RPMI8226 (cell line): ENCODE measurements at regions not wholly inside any gene's neighbourhood (a gene's known extent, or its start where the extent isn't known, plus 50 kb on each side); places are given as distances from the start of the nearest gene placed in this dataset.
"Not testable (repeated sequence)": the region's sequence is repeated elsewhere in the genome, so short reads cannot be mapped to it uniquely, and the experiment has no call there.

Source experiments
- DNase-seq: peaks from one replicate; pipeline ENCODE4 v3.0.0-alpha.2; 2015

- DNase-seq = no peak
Measured at GRCh38 chrX:93468075-93468474, 205.3 kb downstream of the NAP1L3 start.

DNA sequence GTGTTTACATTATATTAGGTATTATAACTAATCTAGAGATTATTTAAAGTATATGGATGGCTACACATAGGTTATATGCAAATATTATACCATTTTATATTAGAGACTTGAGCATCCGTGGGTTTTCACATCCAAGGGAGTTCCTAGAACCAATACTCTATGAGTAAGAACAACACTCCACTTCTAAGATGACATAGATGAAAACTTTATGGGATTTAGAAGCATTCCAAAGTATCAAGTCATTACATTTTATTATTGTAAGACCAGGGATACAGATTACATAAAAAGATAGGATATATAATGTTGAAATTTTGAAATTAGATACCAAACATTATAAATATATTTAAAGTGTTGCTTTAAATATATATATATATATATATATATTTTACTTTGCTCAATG lies 207.0 kb downstream of the NAP1L3 start:
- no peak for DNase-seq

DNA sequence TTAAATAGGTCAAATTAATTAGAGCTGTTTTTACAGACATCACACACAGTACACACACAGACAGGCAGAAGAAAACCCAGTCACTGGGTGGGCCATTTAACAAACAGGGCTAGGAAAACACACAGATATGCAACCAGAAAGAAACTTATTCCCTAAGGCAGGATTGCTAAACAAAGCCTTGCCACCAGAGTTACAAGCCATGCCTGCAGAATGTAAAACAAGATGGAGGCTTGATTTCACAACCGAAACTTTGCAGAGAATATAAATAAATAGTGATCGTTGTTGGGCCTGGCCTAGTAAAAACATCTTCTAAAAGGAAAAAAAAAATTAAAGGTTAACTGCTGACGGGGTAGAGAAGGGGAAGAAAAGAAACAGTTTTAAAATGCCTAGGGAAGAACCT lies 212.3 kb downstream of the NAP1L3 start:
- DNase-seq = no peak

DNA sequence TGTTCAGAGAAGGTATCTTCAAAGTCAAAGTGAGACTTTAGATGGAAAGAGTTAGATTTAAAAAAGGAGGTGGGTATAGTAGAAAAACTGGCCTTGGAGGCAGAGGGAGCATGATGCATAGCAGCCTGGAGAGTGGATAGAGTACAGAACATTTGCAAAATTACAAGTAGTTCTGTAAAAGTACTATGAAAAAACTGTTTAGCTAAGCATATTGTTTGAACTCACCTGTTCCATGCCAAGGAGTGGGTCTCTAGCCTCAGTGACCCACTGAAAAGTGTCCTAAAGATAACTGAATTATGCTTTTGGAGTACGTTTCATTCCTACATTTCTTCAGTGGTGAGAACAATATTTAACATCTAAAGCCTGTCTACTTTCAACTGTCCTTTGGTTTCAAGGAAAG lies 218.9 kb downstream of the NAP1L3 start:
- no peak for DNase-seq

GRCh38 chrX:93434721-93435120 lies 238.7 kb downstream of the NAP1L3 start:
- not testable (repeated sequence) for DNase-seq

- no peak for DNase-seq
Measured at GRCh38 chrX:93428497-93428896, 244.9 kb downstream of the NAP1L3 start.

DNA sequence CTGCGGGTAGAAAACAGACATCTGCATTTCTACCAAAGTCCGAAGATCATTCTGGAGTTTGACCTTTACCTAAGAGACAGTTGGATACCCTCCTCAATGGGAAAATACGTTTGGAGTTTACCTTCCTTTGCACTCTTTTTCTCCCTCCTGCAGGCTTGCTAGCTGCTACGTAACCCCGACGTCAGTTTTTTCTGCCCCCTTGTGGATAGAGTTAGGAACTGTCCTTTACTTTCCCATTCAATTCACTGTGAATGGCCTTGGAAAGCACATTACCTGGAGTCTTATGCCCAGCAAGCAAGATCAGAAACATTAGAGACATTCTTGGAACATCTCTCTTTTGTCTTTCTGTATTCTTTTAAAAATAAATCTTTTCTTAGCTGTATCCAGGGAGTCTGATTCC lies 250.7 kb downstream of the NAP1L3 start:
- peak; percentile 34 for DNase-seq

DNA sequence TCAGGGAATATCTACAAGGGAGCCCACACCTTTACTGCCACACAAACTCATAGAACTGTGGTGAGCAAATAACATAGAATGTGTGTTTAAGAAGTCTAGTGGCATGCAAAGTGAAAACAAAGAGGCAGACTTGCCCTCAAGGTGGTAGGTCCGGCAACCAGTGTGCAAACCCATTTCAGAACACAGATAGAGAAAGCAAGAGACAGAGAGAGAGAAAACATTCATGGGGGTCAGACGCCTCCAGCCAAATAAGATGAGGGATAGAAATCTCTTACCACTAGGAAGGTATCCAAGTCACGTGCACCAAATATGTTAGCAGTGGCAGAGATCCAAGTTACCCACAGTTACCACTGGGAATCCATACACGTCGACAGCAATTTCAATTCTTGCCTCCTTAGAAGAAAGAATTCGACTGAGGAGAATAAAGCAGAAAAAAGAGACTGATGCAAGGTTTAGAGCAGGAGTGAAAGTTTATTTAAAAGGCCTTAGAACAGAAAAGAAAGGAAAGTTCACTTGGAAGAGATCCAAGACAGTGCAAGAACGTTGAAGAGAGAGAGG lies 252.8 kb downstream of the NAP1L3 start:
- DNase-seq = no peak

GRCh38 chrX:93420090-93420489 lies 253.3 kb downstream of the NAP1L3 start:
- no peak for DNase-seq

DNA sequence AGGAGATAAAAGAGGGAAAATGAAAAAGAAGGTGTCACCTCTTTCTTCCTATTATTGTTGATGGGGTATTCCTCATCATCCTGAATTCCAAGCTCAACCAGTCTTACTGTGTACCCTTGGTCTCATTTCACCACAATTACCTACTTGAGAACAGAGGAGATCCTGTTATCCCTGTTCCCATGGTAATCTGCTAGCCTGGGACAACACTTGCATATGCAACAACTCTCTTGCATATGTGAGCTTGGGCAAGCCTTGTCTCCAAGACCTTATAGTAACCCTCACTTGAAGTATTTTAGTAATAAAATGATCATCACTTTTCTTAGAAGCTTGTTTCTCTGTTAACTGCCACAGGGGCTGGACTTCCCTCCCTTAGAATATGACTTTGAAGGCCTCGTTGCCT lies 253.7 kb downstream of the NAP1L3 start:
- no peak for DNase-seq

- no peak for DNase-seq
Measured at GRCh38 chrX:93404121-93404520, 269.3 kb downstream of the NAP1L3 start.

DNA sequence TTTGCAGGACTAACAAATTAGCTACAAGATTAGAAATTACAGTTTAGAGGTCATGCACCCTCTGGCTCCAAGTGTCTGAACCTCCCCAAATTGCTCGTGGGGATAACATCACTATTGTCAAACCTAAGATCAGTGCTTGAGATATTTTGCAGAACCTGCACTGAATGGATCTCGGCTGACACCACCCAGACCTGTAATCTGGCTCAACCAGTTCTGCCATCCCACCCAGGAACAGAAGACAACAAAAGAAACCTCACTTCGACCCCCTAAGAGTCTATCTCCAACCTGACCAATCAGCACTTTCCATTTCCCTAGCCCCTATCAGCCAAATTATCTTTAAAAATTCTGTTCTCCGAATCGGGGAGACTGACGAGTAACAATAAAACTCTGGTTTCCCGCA lies 318.7 kb downstream of the NAP1L3 start:
- DNase-seq = no peak

GRCh38 chrX:93346309-93346708 lies 327.1 kb downstream of the NAP1L3 start:
- no peak for DNase-seq

DNA sequence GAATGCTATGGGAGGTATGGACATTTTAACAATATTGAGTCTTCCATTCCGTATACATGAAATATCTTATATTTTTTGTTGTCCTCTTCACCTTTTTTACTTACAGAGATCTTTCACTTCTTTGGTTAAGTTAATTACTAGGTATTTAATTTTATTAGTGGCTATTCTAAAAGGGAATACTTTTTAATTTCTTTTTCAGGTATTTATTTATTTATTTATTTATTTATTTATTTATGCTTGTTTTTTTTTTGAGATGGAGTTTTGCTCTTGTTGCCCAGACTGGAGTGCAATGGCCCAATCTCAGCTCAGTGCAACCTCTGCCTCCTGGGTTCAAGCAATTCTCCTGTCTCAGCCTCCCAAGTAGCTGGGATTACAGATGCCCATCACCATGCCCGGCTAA lies 329.1 kb downstream of the NAP1L3 start:
- DNase-seq = not testable (repeated sequence)

DNA sequence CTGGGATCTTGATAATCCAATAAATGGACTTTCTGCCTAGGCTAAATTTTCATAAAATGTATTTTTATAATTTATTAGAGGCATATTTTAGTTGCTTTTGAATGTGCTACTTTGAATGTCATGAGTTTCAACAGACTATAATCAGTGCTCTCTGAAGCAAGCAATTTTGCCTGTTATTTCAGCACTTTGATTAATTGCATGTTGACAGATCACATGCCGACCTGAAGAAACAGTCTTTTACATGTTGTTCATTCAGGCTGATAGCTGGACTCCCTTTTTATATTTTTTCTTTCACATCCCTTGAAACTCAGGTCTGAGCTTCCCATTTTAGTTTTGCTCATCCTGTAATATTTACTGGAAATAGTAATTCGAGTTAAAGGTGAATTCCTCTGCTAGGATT lies 341.0 kb downstream of the NAP1L3 start:
- no peak for DNase-seq

- peak; percentile 2 for DNase-seq
Measured at GRCh38 chrX:93322110-93322509, 351.3 kb downstream of the NAP1L3 start.

- no peak for DNase-seq
Measured at GRCh38 chrX:93319609-93320008, 353.8 kb downstream of the NAP1L3 start.
